DND-41 (cell line): ENCODE measurements at regions not wholly inside any gene's neighbourhood (a gene's known extent, or its start where the extent isn't known, plus 50 kb on each side); places are given as distances from the start of the nearest gene placed in this dataset.

Experiments
- ATAC-seq: fragments of 200-7000 bp; cut with Tn5 transposase; 3 replicates; pipeline ENCODE4 v1.9.1; 2021; ENCODE audit warnings: low read depth; ENCODE audit not compliant: insufficient read depth
- DNase-seq: peaks from one replicate; pipeline ENCODE4 v3.0.0-alpha.2; 2020
- H2AFZ ChIP-seq: 2 replicates; pipeline ENCODE4 v1.6.0; 2012; ENCODE audit warnings: low read depth, low read length
- H3K27ac ChIP-seq: 2 replicates; pipeline ENCODE4 v1.5.1; 2012; ENCODE audit warnings: low read length, inconsistent platforms
- H3K27me3 ChIP-seq: fragments of 200-600 bp; sonication (generic); 2 replicates; pipeline ENCODE4 v1.6.0; 2012; ENCODE audit warnings: low read length, mild to moderate bottlenecking, inconsistent platforms; ENCODE audit not compliant: insufficient read depth, poor library complexity
- H3K36me3 ChIP-seq: 2 replicates; pipeline ENCODE4 v1.5.1; 2012; ENCODE audit warnings: low read length, inconsistent platforms; ENCODE audit not compliant: insufficient read depth
- H3K4me1 ChIP-seq: 2 replicates; pipeline ENCODE4 v1.5.1; 2012; ENCODE audit warnings: mild to moderate bottlenecking, low read length; ENCODE audit not compliant: insufficient read depth
- H3K4me2 ChIP-seq: 2 replicates; pipeline ENCODE4 v1.6.0; 2012; ENCODE audit warnings: mild to moderate bottlenecking, moderate library complexity, low read length, inconsistent platforms; ENCODE audit not compliant: insufficient read depth
- H3K4me3 ChIP-seq, 2 experiments: fragments of 200-600 bp in 1 of 2; shearing (Covaris generic) in 1 of 2; 2 replicates each; pipeline ENCODE4 v1.5.1; 2012 to 2016; ENCODE audit warnings: inconsistent platforms in 2 of 2, low read length in 2 of 2, mild to moderate bottlenecking in 2 of 2, low read depth in 1 of 2, moderate library complexity in 1 of 2
- H3K79me2 ChIP-seq: 2 replicates; pipeline ENCODE4 v1.6.0; 2012; ENCODE audit warnings: low read length, inconsistent platforms; ENCODE audit not compliant: insufficient read depth
- H3K9ac ChIP-seq: 2 replicates; pipeline ENCODE4 v1.6.0; 2012; ENCODE audit warnings: low read depth, mild to moderate bottlenecking, inconsistent platforms, low read length, moderate library complexity
- H3K9me3 ChIP-seq: 2 replicates; pipeline ENCODE4 v1.5.1; 2012; ENCODE audit warnings: low read length, moderate library complexity, mild to moderate bottlenecking, inconsistent platforms; ENCODE audit not compliant: insufficient read depth, severe bottlenecking
- H4K20me1 ChIP-seq: 2 replicates; pipeline ENCODE4 v1.6.0; 2012; ENCODE audit warnings: low read length; ENCODE audit not compliant: insufficient read depth
- CTCF ChIP-seq: IDR thresholded peaks from 2 replicates; pipeline ENCODE4 v1.5.1; 2012; ENCODE audit warnings: borderline replicate concordance, low read length, moderate library complexity, mild to moderate bottlenecking; ENCODE audit not compliant: poor library complexity, severe bottlenecking; ENCODE audit errors: extremely low read depth
- EZH2 ChIP-seq: IDR thresholded peaks from 3 replicates; pipeline ENCODE4 v1.6.1; 2012; ENCODE audit warnings: borderline replicate concordance, low read depth, mild to moderate bottlenecking, moderate library complexity, low read length, inconsistent platforms; ENCODE audit not compliant: severe bottlenecking

- no peak for TF ChIP-seq EZH2
- no peak for TF ChIP-seq CTCF
- Histone ChIP-seq H3K27me3 (no peaks in the 10 kb centered on the region), H4K20me1 (no peaks in the 10 kb centered on the region), H3K36me3 (no peaks in the 10 kb centered on the region), H3K9ac (no peak overlapping the region), H2AFZ (no peak overlapping the region), H3K79me2 (no peaks in the 10 kb centered on the region), H3K4me1 (no peaks in the 10 kb centered on the region), H3K27ac (no peak overlapping the region), H3K4me2 (no peak overlapping the region), H3K4me3 (no peak overlapping the region), H3K9me3 (no peaks in the 10 kb centered on the region)
- no peak for DNase-seq
- no peak for ATAC-seq
These were observed 72.9 kb upstream of the TNIP3 start for GRCh38 chr4:121237069-121237399.

- no peaks in the 10 kb centered on the region for H3K79me2 ChIP-seq
- H2AFZ ChIP-seq, result no peak overlapping the region
- H3K27me3 ChIP-seq, result no peaks in the 10 kb centered on the region
- no peak for TF ChIP-seq CTCF
- TF ChIP-seq EZH2, result no peak
- no peaks in the 10 kb centered on the region for H3K9me3 ChIP-seq
- no peak overlapping the region for H3K4me2 ChIP-seq
- no peak overlapping the region for H3K9ac ChIP-seq
- H3K4me3 ChIP-seq, result no peak overlapping the region
- H4K20me1 ChIP-seq, result no peaks in the 10 kb centered on the region
- no peaks in the 10 kb centered on the region for H3K4me1 ChIP-seq
- ATAC-seq, result no peak
- DNase-seq, result no peak
- no peak overlapping the region for H3K27ac ChIP-seq
- no peaks in the 10 kb centered on the region for H3K36me3 ChIP-seq
These were observed 72.4 kb upstream of the TNIP3 start for GRCh38 chr4:121236353-121237068.

- no peak for ATAC-seq
- no peak for DNase-seq
- Histone ChIP-seq H3K79me2 (no peaks in the 10 kb centered on the region), H3K4me3 (no peak overlapping the region), H3K27me3 (no peaks in the 10 kb centered on the region), H3K27ac (no peak overlapping the region), H3K4me2 (no peak overlapping the region), H2AFZ (no peak overlapping the region), H4K20me1 (no peaks in the 10 kb centered on the region), H3K9ac (no peak overlapping the region), H3K9me3 (no peaks in the 10 kb centered on the region), H3K36me3 (no peaks in the 10 kb centered on the region), H3K4me1 (no peaks in the 10 kb centered on the region)
- TF ChIP-seq CTCF (no peak), EZH2 (no peak)
These were observed 69.9 kb upstream of the TNIP3 start for GRCh38 chr4:121233982-121234381.
